ENCODE measurements at regions not wholly inside any gene's neighbourhood (a gene's known extent, or its start where the extent isn't known, plus 50 kb on each side); places are given as distances from the start of the nearest gene placed in this dataset.

- Histone ChIP-seq H3K27ac (ENCODE audit: control insufficient read depth, insufficient read depth, low read length) (no peak overlapping the region), H3K9ac (ENCODE audit: control insufficient read depth, extremely low read depth, insufficient read depth, low read length) (no peak overlapping the region), H3K36me3 (ENCODE audit: control insufficient read depth in 2 of 2, extremely low read depth in 1 of 2, insufficient read depth in 2 of 2, low read length in 2 of 2) (no peaks in the 10 kb centered on the region), H4K20me1 (ENCODE audit: control insufficient read depth, extremely low read depth, insufficient read depth, low read length) (no peaks in the 10 kb centered on the region), H3K4me1 (ENCODE audit: control insufficient read depth, extremely low read depth, insufficient read depth, low read length) (peaks cover 22% of the 10 kb centered on the region), H3K79me2 (ENCODE audit: control insufficient read depth, insufficient read depth, low read length) (no peaks in the 10 kb centered on the region), H3K9me3 (ENCODE audit: control insufficient read depth, low read depth, low read length) (no peaks in the 10 kb centered on the region), H3K27me3 (ENCODE audit: control insufficient read depth, extremely low read depth, insufficient read depth, low read length) (no peaks in the 10 kb centered on the region), H3K9me1 (ENCODE audit: control insufficient read depth, extremely low read depth, insufficient read depth, low read length) (no peaks in the 10 kb centered on the region), H3K4me2 (ENCODE audit: control insufficient read depth, extremely low read depth, insufficient read depth, low read depth, low read length) (peak overlapping the region; percentile 78), H3K4me3 (ENCODE audit: control insufficient read depth in 2 of 3, extremely low read depth in 1 of 3, insufficient read depth in 2 of 3, low read depth in 1 of 3, low read length in 3 of 3) (no peak overlapping the region), H2AFZ (ENCODE audit: control insufficient read depth, low read length) (peak overlapping the region; percentile 37)
- TF ChIP-seq EZH2 (IDR thresholded peaks at IDR 0.05; ENCODE audit: low read length) (no peak), CTCF (optimal IDR thresholded peaks at IDR 0.05 in 1 of 3, IDR thresholded peaks at IDR 0.05 in 1 of 3, conservative IDR thresholded peaks at IDR 0.05 in 1 of 3; ENCODE audit: extremely low read depth in 1 of 3, insufficient read depth in 2 of 3, low read length in 3 of 3) (no peak)
- no peak for DNase-seq (ENCODE audit: low read depth, low spot score)
- peak; percentile 73 for FAIRE-seq
- dilution Hi-C loops (cut with MboI; ENCODE audit: extremely low pct_ligation_motif_present, low sequenced_read_pairs) = no loop called here
These were observed 154.9 kb upstream of the KLF12 start for GRCh38 chr13:74289107-74289506.

- H3K4me3 ChIP-seq (ENCODE audit: control insufficient read depth in 2 of 3, extremely low read depth in 1 of 3, insufficient read depth in 2 of 3, low read depth in 1 of 3, low read length in 3 of 3) = no peak overlapping the region
These were observed 154.2 kb upstream of the KLF12 start for GRCh38 chr13:74288361-74288911.

DNA sequence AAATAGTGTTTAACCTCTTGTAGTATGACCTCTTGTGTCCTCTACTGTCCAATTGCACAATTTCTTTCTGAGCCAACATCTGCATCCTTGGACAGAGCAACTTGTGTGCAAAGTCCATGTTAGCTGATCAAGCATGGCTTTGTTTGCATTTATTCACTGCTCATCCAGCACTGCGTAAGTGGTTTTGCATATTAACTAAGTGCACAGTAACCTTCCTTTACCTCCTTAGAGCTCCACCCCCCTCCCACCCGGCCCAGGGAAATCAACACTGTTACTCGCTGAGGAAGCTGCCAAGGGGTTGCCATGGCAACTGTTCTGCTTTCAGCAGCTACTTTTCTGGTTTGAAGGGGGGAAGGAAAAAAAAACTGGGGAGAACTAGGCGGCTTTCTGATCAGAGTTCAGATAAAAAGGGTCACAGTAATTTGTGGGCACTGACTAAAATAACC is 153.5 kb upstream of the KLF12 start:
- DNase-seq (ENCODE audit: low read depth, low spot score) (no peak), FAIRE-seq (no peak)
- H3K79me2 ChIP-seq (ENCODE audit: control insufficient read depth, insufficient read depth, low read length) = no peaks in the 10 kb centered on the region
- no peaks in the 10 kb centered on the region for H3K36me3 ChIP-seq (ENCODE audit: control insufficient read depth in 2 of 2, extremely low read depth in 1 of 2, insufficient read depth in 2 of 2, low read length in 2 of 2)
- TF ChIP-seq EZH2 (IDR thresholded peaks at IDR 0.05; ENCODE audit: low read length) = no peak
- TF ChIP-seq CTCF (optimal IDR thresholded peaks at IDR 0.05 in 1 of 3, IDR thresholded peaks at IDR 0.05 in 1 of 3, conservative IDR thresholded peaks at IDR 0.05 in 1 of 3; ENCODE audit: extremely low read depth in 1 of 3, insufficient read depth in 2 of 3, low read length in 3 of 3) = no peak
- H3K9ac ChIP-seq (ENCODE audit: control insufficient read depth, extremely low read depth, insufficient read depth, low read length) = no peak overlapping the region
- no peak overlapping the region for H3K4me2 ChIP-seq (ENCODE audit: control insufficient read depth, extremely low read depth, insufficient read depth, low read depth, low read length)
- no peak overlapping the region for H2AFZ ChIP-seq (ENCODE audit: control insufficient read depth, low read length)
- dilution Hi-C loops (cut with MboI; ENCODE audit: extremely low pct_ligation_motif_present, low sequenced_read_pairs) = no loop called here
- H4K20me1 ChIP-seq (ENCODE audit: control insufficient read depth, extremely low read depth, insufficient read depth, low read length) = no peaks in the 10 kb centered on the region
- no peaks in the 10 kb centered on the region for H3K9me3 ChIP-seq (ENCODE audit: control insufficient read depth, low read depth, low read length)
- peaks cover 22% of the 10 kb centered on the region for H3K4me1 ChIP-seq (ENCODE audit: control insufficient read depth, extremely low read depth, insufficient read depth, low read length)
- H3K4me3 ChIP-seq (ENCODE audit: control insufficient read depth in 2 of 3, extremely low read depth in 1 of 3, insufficient read depth in 2 of 3, low read depth in 1 of 3, low read length in 3 of 3) = no peak overlapping the region
- H3K27ac ChIP-seq (ENCODE audit: control insufficient read depth, insufficient read depth, low read length) = no peak overlapping the region
- H3K9me1 ChIP-seq (ENCODE audit: control insufficient read depth, extremely low read depth, insufficient read depth, low read length) = no peaks in the 10 kb centered on the region
- no peaks in the 10 kb centered on the region for H3K27me3 ChIP-seq (ENCODE audit: control insufficient read depth, extremely low read depth, insufficient read depth, low read length)

More at GRCh38 chr13:74288361-74288911, 154.2 kb upstream of the KLF12 start:
- Histone ChIP-seq H3K4me2 (ENCODE audit: control insufficient read depth, extremely low read depth, insufficient read depth, low read depth, low read length) (peak overlapping the region; percentile 62), H3K9ac (ENCODE audit: control insufficient read depth, extremely low read depth, insufficient read depth, low read length) (no peak overlapping the region), H3K27ac (ENCODE audit: control insufficient read depth, insufficient read depth, low read length) (no peak overlapping the region), H3K4me1 (ENCODE audit: control insufficient read depth, extremely low read depth, insufficient read depth, low read length) (peaks cover 22% of the 10 kb centered on the region), H2AFZ (ENCODE audit: control insufficient read depth, low read length) (peak overlapping the region; percentile 32), H3K36me3 (ENCODE audit: control insufficient read depth in 2 of 2, extremely low read depth in 1 of 2, insufficient read depth in 2 of 2, low read length in 2 of 2) (no peaks in the 10 kb centered on the region), H3K27me3 (ENCODE audit: control insufficient read depth, extremely low read depth, insufficient read depth, low read length) (no peaks in the 10 kb centered on the region), H4K20me1 (ENCODE audit: control insufficient read depth, extremely low read depth, insufficient read depth, low read length) (no peaks in the 10 kb centered on the region), H3K79me2 (ENCODE audit: control insufficient read depth, insufficient read depth, low read length) (no peaks in the 10 kb centered on the region), H3K9me1 (ENCODE audit: control insufficient read depth, extremely low read depth, insufficient read depth, low read length) (no peaks in the 10 kb centered on the region), H3K9me3 (ENCODE audit: control insufficient read depth, low read depth, low read length) (no peaks in the 10 kb centered on the region)
- TF ChIP-seq EZH2 (IDR thresholded peaks at IDR 0.05; ENCODE audit: low read length) = no peak
- DNase-seq (ENCODE audit: low read depth, low spot score) (no peak), FAIRE-seq (no peak)
- dilution Hi-C loops (cut with MboI; ENCODE audit: extremely low pct_ligation_motif_present, low sequenced_read_pairs) = no loop called here
